ENCODE measurements at regions not wholly inside any gene's neighbourhood (a gene's known extent, or its start where the extent isn't known, plus 50 kb on each side); places are given as distances from the start of the nearest gene placed in this dataset.

DNA sequence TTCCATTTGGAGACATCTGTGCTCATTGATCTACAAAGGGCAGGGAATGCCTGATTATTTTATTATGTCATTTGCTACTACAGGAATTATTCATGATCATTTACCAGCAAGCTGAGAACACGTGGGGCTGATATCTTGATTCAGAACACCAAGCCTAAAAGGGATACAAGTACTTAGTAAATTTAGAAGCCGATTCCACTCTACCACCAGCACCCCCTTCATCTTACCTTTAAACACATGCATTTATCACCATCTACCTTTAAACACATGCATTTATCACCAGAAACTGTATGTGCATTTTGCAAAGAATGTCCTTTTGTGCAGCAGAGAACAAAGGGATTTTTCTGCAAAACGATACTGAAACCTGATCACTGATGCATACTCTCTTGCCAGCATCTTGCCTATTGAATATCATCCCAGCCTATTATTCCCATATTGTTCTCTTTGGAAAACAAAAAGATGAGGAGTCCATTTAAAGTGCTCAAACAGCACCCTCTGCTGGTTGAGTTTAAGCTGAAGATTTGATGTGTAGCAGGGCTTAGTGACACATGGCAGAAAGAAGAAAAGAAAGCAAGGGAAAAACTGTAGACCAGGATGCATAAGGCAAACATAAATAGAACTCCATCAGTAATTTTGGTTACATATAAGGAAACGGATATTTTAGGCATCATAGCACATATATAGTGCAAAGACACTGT, 132.6 kb upstream of the PLEKHG7 start:
- TF ChIP-seq POLR2AphosphoS5 (IDR thresholded peaks at IDR 0.05; ENCODE audit: low read depth) (no peak), CTCF (conservative IDR thresholded peaks at IDR 0.05; ENCODE audit: low read depth in 2 of 2) (peak; percentile 80 to 92)
- Histone ChIP-seq H3K4me2 (no peak overlapping the region), H3K9me2 (ENCODE audit: insufficient read depth) (no peaks in the 10 kb centered on the region), H3K4me1 (ENCODE audit: insufficient read depth) (no peaks in the 10 kb centered on the region), H3F3A (replicated peaks; ENCODE audit: low read depth) (no peaks in the 10 kb centered on the region), H3K27me3 (ENCODE audit: insufficient read depth) (no peaks in the 10 kb centered on the region), H3K4me3 (no peak overlapping the region), H4K20me1 (replicated peaks; ENCODE audit: insufficient read depth) (no peaks in the 10 kb centered on the region), H3K27ac (ENCODE audit: low read depth) (no peak overlapping the region), H2AFZ (no peak overlapping the region), H3K36me3 (ENCODE audit: insufficient read depth) (no peaks in the 10 kb centered on the region), H3K79me2 (replicated peaks; ENCODE audit: insufficient read depth) (no peaks in the 10 kb centered on the region)
- Mint-ChIP-seq H3K4me3 (no peak overlapping the region), H3K27me3 (ENCODE audit: insufficient read depth, low read depth, poor library complexity) (peaks cover 2% of the 10 kb centered on the region), H3K9me3 (no peaks in the 10 kb centered on the region), H3K27ac (no peak overlapping the region), H3K36me3 (ENCODE audit: low read depth) (no peaks in the 10 kb centered on the region), H3K4me1 (no peaks in the 10 kb centered on the region)
- peak; percentile 82 for ATAC-seq
- peak; percentile 87 for DNase-seq (ENCODE audit: low spot score)

DNA sequence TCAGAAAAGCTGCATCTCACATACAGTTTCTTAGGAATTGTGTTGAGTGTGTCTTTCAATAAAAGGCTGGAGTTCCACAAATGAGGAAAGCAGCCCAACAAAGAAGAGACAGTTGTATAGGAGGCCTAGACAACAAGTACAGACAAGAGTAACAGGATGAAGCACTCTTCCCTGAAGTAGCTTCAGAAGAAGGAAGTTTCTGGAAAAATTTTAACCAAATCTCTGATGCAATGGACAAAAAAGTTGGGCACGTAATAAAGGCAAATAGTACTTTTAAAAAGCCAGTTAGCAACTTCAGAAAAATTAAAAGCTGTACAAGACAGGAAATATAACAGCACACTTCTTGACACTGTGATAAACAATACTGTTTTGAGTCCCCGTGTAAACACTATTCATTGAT, 134.1 kb upstream of the PLEKHG7 start:
- H3K4me2 ChIP-seq = no peak overlapping the region
- H3K36me3 ChIP-seq (ENCODE audit: insufficient read depth) = no peaks in the 10 kb centered on the region
- H3K9me3 Mint-ChIP-seq = no peaks in the 10 kb centered on the region
- DNase-seq (ENCODE audit: low spot score) (no peak), ATAC-seq (no peak)
- no peak overlapping the region for H3K4me3 Mint-ChIP-seq
- no peaks in the 10 kb centered on the region for H4K20me1 ChIP-seq (replicated peaks; ENCODE audit: insufficient read depth)
- no peaks in the 10 kb centered on the region for H3K27me3 ChIP-seq (ENCODE audit: insufficient read depth)
- no peaks in the 10 kb centered on the region for H3K4me1 ChIP-seq (ENCODE audit: insufficient read depth)
- no peaks in the 10 kb centered on the region for H3F3A ChIP-seq (replicated peaks; ENCODE audit: low read depth)
- H3K27ac Mint-ChIP-seq = no peak overlapping the region
- H3K27me3 Mint-ChIP-seq (ENCODE audit: insufficient read depth, low read depth, poor library complexity) = peaks cover 2% of the 10 kb centered on the region
- no peaks in the 10 kb centered on the region for H3K9me2 ChIP-seq (ENCODE audit: insufficient read depth)
- no peak overlapping the region for H2AFZ ChIP-seq
- H3K4me3 ChIP-seq = no peak overlapping the region
- H3K79me2 ChIP-seq (replicated peaks; ENCODE audit: insufficient read depth) = no peaks in the 10 kb centered on the region
- H3K36me3 Mint-ChIP-seq (ENCODE audit: low read depth) = no peaks in the 10 kb centered on the region
- no peak overlapping the region for H3K27ac ChIP-seq (ENCODE audit: low read depth)
- no peaks in the 10 kb centered on the region for H3K4me1 Mint-ChIP-seq
- TF ChIP-seq POLR2AphosphoS5 (IDR thresholded peaks at IDR 0.05; ENCODE audit: low read depth) (no peak), CREB1 (CRISPR knock-in tag; IDR thresholded peaks at IDR 0.05; ENCODE audit: low read depth) (no peak), ZNF331 (CRISPR knock-in tag; IDR thresholded peaks at IDR 0.05; ENCODE audit: low read depth) (no peak), NANOG (IDR thresholded peaks at IDR 0.05; ENCODE audit: borderline replicate concordance) (no peak), EZH2 (IDR thresholded peaks at IDR 0.05; ENCODE audit: low read depth, unreplicated experiment) (no peak), STAT1 (IDR thresholded peaks at IDR 0.05; ENCODE audit: unreplicated experiment) (no peak), ZNF462 (CRISPR knock-in tag; IDR thresholded peaks at IDR 0.05) (no peak), CTCF (conservative IDR thresholded peaks at IDR 0.05; ENCODE audit: low read depth in 2 of 2) (no peak), JUNB (IDR thresholded peaks at IDR 0.05; ENCODE audit: unreplicated experiment) (no peak), ZNF114 (CRISPR knock-in tag; IDR thresholded peaks at IDR 0.05) (no peak)

Measured in GM23338 (cell line).